ENCODE measurements at regions not wholly inside any gene's neighbourhood (a gene's known extent, or its start where the extent isn't known, plus 50 kb on each side); places are given as distances from the start of the nearest gene placed in this dataset.

DNA sequence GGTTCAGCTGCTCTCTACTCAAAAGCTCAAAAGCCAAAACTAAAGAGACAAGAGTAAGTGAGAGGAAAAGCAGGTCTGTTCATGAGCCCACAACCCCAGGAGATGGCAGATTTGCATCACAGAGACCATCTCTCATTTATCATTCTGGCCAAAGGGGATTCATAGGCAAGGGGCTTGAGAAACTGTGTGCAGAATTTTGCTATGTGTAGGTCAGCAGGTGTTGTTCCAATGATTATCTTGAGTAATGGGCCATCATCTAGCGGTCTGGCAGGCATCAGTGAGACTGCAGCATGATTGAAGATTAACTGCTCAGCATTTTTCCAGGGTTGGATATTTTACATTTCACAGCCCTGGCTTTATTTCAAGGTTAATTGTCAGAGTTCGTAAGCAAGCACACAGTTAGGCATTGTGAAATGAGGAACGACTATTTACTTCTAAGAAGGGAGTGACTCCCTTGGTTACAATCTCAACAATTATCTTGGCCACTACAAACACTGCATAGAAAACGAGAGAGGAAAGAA, 1204.6 kb upstream of the TMPRSS15 start:
- no peak for TF ChIP-seq EZH2phosphoT487 (IDR thresholded peaks at IDR 0.05; ENCODE audit: insufficient read depth, low read depth)
- no peak for TF ChIP-seq EZH2 (IDR thresholded peaks at IDR 0.05; ENCODE audit: insufficient read depth, poor library complexity, severe bottlenecking)
